H1 (cell line): ENCODE measurements at regions not wholly inside any gene's neighbourhood (a gene's known extent, or its start where the extent isn't known, plus 50 kb on each side); places are given as distances from the start of the nearest gene placed in this dataset.

Experiments
- EZH2 ChIP-seq: fragments of 200-600 bp; sonication (generic); IDR thresholded peaks from 2 replicates; pipeline ENCODE4 v1.7.1; 2012; ENCODE audit warnings: low read depth, mild to moderate bottlenecking, moderate library complexity, low read length, inconsistent platforms; ENCODE audit not compliant: severe bottlenecking
- POLR2AphosphoS5 ChIP-seq: IDR thresholded peaks from 2 replicates; pipeline ENCODE4 v1.6.1; 2011; ENCODE audit warnings: low read depth, low read length
- SIN3A ChIP-seq, 2 experiments: IDR thresholded peaks in 1 of 2; conservative IDR thresholded peaks in 1 of 2; 2 replicates each; pipeline ENCODE4 v1.6.1; 2011 to 2012; ENCODE audit warnings: low read length in 2 of 2, improper control_type of control experiment in 1 of 2, low read depth in 1 of 2, mild to moderate bottlenecking in 1 of 2
- TAF1 ChIP-seq: IDR thresholded peaks from 2 replicates; pipeline ENCODE4 v1.6.1; 2011; ENCODE audit warnings: mild to moderate bottlenecking, low read depth, low read length
- TEAD4 ChIP-seq: IDR thresholded peaks from 2 replicates; pipeline ENCODE4 v1.6.1; 2012; ENCODE audit warnings: low read depth, low read length, inconsistent platforms, mixed read lengths
- ZNF274 ChIP-seq: IDR thresholded peaks from 2 replicates; pipeline ENCODE4 v1.7.0; 2012; ENCODE audit warnings: low read length, borderline replicate concordance; ENCODE audit errors: extremely low read depth
- TF ChIP-seq, protein P1 (sequence below), 3 experiments: IDR thresholded peaks; 1 replicate in 2 of 3; 2 replicates in 1 of 3; pipeline versions ENCODE4 v1.5.1 to v1.6.1; 2011; ENCODE audit warnings: low read length in 3 of 3, mild to moderate bottlenecking in 3 of 3, inconsistent platforms in 2 of 3, low read depth in 1 of 3, moderate library complexity in 1 of 3; ENCODE audit not compliant: insufficient read depth in 1 of 3; ENCODE audit errors: control extremely low read depth in 1 of 3

DNA sequence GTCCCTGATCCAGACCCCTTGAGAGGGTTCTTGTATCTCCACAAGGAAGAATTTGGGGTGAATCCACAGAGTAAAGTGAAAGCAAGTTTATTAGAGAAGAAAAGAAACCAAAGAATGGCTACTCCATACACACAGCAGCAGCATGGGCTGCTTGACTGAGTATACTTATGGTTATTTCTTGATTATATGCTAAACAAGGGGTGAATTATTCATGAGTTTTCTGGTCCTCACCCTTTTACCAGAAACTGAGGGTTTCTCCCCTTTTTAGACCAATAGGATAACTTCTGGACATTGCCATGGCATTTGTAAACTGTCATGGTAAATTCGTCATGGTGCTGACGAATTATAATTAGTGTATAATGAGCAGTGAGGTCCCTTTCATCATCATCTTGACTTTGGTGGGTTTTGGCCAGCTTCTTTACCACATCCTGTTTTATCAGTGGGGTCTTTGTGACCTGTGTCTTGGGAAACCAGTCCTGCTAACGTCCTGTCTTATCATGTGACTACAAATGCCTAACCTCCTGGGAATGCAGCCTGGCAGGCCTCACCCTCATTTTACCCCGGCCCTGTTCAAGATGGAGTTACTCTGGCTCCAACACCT, 121.9 kb downstream of the SPTSSA start:
- TF ChIP-seq, protein P1, sequence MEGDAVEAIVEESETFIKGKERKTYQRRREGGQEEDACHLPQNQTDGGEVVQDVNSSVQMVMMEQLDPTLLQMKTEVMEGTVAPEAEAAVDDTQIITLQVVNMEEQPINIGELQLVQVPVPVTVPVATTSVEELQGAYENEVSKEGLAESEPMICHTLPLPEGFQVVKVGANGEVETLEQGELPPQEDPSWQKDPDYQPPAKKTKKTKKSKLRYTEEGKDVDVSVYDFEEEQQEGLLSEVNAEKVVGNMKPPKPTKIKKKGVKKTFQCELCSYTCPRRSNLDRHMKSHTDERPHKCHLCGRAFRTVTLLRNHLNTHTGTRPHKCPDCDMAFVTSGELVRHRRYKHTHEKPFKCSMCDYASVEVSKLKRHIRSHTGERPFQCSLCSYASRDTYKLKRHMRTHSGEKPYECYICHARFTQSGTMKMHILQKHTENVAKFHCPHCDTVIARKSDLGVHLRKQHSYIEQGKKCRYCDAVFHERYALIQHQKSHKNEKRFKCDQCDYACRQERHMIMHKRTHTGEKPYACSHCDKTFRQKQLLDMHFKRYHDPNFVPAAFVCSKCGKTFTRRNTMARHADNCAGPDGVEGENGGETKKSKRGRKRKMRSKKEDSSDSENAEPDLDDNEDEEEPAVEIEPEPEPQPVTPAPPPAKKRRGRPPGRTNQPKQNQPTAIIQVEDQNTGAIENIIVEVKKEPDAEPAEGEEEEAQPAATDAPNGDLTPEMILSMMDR (IDR thresholded peaks at IDR 0.05; ENCODE audit: control extremely low read depth in 1 of 3, insufficient read depth in 1 of 3, low read depth in 1 of 3, low read length in 3 of 3) = no peak
- TF ChIP-seq EZH2 = no peak
- no peak for TF ChIP-seq ZNF274
- no peak for TF ChIP-seq POLR2AphosphoS5
- no peak for TF ChIP-seq SIN3A (conservative IDR thresholded peaks at IDR 0.05 in 1 of 2, IDR thresholded peaks at IDR 0.05 in 1 of 2; ENCODE audit: low read depth in 1 of 2, low read length in 2 of 2)
- TF ChIP-seq TAF1 = no peak
- no peak for TF ChIP-seq TEAD4
